ENCODE measurements at regions not wholly inside any gene's neighbourhood (a gene's known extent, or its start where the extent isn't known, plus 50 kb on each side); places are given as distances from the start of the nearest gene placed in this dataset.
"Not testable (repeated sequence)": the region's sequence is repeated elsewhere in the genome, so short reads cannot be mapped to it uniquely, and the experiment has no call there.

DNA sequence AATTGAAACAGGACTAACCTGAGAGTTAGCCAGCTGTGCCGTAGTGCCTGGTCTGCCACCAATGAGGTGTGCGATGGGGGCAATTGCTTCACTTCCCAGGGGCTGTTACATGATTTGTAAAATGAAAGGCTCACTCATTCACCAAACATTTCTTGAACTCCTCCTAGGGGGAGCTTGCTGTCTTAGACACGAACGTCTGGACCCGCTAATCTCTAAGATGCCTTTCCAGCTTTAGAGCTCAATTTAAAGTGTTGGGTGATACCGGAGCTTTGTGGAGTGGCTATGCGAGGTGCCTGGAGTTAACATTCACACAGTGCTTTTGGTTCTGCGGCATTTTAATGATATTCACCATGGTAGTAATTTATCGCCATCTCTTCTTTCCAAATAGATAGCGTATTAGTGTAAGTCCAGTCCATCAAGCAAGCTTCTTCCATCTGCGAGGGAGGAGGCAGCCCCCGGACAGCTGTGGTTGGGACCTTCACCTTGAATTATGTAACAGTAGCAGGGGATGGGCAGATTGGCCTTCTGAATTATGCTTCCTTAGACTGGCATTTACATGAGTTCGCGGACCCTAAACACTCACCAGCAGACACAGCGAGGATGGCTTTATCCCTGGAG lies 179.9 kb downstream of the ADSS2 start:
- no peak for DNase-seq

DNA sequence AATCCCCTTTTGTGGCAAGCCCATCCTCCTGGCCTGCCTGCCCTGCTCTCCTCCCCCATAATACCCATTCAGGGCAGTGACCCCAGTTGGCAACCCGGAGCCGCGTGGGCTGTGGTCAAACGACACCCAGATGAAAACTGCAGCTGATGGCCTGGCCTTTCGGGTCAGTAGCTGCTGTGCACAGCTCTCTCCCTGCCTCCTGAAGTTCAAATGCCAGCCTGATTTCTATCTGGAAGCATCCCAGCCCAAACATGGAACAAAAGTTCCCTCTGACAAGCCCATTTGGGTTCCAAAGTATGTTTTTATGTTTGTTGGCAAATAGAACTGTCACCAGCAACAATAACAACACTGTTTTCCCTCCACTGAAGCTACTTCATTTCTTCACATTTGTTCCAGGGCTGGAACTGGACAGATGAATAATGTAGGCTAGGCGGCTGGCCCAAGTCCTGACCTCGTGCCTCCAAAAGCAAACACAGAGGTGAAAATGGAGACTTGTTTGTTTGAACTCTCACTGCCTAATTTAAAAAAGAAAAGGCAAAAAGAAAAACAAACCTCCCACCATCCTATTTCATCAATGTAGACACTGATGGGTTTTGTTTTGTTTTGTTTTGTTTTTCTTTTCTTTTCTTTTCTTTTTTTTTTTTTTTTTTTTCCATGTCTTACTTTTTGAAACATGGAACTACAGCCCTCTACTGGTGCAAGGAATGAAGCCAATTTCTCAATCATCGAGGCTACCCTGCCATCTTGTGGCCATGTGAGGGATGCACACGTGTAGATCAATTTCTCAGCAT lies 179.0 kb downstream of the ADSS2 start:
- peak; percentile 80 for DNase-seq

DNA sequence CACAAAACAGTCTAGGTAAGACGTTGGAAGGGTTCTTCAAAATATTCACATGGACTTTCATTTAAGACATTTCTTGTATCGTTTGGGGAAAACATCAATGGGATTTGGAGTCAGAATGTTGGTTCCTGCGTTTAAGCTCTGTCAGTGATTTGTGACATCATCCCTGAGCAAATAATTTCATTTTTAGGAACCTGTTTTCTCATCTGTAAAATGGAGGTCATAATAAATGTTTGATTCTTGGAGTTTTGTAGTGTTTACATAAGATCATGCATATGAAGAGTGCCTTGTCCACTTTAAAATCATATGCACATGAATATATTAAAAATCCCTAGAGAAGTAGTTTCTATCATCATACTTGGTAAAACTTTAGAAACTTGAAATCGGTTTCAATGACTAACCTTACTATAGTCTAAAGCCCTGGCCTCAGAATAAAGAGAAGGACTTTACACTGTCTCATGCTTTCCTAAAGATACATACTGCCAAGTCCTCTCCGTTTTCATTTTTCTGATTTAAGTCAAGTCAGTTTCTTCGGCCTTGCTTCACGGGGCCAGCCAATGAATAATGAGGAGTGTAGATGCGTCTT lies 178.4 kb downstream of the ADSS2 start:
- DNase-seq, result no peak

DNA sequence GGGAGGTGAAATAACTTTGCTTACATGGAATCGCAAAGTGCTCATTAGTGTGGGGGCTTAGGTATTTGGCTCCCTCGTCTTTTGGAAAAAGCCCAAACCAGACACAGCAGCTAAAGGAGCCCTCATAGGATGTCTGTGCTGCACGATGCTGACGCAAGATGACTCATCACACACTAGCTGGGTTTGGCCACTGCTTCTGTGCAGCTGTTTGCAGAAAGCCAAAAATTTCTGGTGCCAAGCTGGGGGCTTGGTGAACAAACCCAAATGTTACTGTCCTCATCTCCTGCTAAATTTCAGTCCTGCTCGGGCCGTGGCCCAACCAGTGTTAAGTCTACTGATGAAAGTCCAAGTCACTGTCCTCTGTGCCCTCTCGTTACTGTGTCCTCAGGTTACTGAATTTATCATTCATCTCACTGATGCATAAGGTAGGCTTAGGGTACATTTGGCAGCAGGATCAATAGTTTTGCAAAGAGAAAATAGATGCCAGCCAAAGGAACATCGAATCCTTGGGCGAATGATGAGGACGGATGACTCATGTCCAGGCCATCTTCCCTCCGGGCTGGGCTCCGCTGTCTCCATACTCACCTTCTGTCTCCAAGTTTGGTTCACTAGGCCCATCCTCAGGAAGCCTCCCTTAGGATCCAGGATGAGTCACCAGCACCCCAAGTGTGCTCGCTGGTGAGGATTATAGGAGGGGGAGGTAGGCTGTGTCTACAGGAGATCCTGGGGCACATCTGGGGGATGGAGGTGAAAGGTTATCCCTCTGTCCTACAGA lies 177.7 kb downstream of the ADSS2 start:
- DNase-seq, result no peak

DNA sequence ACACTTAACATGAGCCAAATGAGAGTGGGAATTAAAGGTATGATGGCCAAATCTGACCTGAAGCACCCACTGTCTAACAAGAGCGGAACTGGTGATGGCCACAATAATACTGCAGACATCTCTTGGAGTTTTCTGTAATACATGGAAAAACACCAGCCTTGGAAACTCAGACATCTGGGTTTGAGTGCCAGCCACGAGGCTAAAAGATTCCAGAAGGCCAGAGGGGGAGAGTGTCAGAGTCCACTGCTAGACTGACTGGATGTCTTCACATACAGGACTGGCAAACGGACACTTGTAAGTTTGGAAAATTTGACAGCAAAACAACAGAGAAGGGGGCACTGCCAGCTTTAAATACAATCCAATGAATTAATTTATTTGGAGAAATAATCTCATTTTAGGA lies 175.1 kb downstream of the ADSS2 start:
- no peak for DNase-seq

DNA sequence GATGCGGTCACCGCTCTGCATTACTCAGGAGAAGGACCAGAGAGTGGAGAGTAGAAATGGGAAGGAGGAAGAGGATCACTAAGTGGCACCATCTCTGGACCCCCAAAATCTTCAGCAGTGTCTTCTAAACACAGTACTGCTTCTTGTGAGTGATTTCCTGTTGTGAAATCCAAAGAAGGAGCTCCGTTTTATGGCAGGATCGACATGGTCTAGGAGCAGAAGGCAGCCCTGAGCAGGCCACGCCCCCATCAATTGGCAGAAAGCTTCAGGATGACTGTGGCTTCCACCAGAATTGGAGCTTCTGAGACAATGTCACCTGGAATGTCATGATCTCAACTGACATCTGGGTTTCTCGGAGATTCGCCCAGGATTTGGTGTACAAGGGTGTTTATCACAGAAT lies 171.5 kb downstream of the ADSS2 start:
- DNase-seq, result no peak

DNA sequence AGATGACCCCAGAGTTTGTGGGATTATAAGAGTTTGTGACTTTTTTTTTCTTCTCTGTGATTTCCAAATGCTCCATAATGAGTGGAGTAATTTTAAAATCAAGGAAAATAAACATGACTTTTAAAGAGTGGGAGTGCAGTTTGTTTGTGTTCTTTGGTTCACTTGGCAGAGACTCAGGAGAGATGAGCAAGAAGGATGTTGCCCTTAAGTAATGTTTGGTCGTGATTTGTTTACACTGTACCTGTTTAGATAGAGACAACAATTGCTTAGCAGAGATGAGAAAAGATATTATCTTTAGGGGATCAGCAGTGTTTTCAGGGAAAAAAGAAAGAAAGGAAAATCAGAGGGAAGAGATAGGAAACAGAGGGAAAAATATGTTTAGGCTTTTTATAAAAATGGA lies 170.8 kb downstream of the ADSS2 start:
- no peak for DNase-seq

DNA sequence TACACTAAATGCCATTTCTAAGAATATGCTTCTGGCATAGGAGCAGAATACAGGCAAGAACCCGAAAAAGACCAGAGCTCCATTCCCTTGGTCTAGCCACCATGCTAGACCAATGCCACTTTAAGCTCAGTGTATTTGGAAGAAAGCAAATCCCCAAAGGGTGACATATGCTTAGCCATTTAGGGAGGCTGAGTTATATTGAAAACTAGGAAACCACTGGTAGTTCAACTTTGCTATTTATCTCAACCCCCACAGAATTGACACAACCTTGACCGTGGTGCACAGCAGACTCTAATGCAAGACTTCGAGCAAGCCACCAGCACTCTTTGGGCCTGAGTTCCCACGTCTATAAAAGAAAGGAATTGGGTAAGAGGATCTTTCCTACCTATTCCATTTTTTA lies 167.9 kb downstream of the ADSS2 start:
- no peak for DNase-seq

DNA sequence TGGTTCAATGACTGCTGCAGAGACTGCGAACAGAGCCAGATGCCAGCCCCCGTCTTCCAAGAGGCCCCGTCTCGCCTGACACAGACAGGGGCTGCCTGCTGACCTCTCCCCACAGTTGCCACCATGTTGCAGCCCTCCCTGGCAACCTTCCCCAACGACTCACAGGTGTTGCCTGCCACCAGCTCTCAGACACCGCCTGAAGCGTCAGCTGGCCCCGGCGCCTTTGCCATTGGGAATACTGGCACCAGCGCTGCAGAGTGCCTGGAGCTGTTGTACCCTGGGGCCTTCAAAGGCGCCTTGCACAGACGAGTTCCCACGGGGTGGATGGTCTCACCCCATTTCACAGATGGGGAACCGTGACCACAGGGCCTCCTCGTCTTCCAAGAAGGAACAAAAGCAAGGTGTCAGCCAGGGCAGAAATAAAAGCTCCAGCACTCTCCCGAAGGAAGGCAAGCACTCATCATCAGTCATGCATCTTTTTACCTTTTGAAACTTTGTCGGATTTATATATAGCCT lies 167.0 kb downstream of the ADSS2 start:
- no peak for DNase-seq

DNA sequence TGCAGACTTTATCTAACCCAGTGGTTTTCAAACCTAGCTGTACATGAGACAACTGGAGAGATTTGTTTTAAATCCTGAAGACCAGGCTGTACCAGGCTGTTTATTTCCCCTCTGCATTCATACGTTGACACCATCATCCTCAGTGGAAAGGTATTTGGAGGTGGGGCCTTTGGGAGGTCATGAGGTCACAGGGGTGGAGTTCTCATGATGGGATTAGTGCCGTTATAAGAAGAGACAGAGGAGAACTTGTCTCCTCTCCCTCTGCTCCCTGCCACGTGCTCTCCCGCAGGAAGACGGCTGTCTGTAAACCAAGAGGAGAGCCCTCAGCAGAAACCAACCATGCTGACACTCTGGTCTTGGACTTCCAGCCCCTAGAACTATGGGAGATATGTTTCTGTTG lies 165.4 kb downstream of the ADSS2 start:
- no peak for DNase-seq

DNA sequence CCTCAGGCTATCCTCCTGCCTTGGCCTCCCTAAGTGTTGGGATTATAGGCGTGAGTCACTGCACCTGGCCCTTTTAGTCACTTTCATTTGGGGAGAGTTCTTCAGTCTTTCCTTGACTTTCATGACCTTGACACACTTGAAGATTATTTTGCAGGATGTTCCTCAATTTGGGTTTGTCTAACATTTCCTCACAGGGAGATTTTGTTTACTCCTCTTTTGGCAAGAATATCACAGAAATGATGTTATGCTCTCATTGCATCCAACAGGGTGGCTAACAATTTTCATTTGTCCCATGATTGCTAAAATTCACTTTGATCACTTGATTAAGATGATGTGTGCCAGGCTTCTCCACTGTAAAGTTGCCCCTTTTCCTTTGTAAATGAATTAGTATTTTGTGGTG lies 164.0 kb downstream of the ADSS2 start:
- no peak for DNase-seq

DNA sequence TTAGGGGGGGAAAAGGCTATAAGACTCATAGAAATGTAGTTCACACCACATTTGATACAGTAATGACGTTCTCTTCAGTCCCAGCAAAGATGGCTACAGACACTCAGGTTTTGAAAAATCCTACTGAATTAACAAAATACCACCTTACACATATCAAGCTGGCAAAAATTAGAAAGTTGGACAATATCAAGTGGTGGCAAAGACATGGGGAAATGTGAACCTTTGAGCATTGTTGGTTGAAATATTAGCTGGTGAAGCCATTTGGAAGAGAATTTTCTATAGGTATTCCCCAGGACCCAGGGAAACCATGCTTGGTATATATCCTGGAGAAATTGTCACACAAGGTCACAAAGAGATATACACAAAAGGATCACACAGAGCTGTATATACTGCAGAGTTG lies 163.0 kb downstream of the ADSS2 start:
- DNase-seq, result no peak

DNA sequence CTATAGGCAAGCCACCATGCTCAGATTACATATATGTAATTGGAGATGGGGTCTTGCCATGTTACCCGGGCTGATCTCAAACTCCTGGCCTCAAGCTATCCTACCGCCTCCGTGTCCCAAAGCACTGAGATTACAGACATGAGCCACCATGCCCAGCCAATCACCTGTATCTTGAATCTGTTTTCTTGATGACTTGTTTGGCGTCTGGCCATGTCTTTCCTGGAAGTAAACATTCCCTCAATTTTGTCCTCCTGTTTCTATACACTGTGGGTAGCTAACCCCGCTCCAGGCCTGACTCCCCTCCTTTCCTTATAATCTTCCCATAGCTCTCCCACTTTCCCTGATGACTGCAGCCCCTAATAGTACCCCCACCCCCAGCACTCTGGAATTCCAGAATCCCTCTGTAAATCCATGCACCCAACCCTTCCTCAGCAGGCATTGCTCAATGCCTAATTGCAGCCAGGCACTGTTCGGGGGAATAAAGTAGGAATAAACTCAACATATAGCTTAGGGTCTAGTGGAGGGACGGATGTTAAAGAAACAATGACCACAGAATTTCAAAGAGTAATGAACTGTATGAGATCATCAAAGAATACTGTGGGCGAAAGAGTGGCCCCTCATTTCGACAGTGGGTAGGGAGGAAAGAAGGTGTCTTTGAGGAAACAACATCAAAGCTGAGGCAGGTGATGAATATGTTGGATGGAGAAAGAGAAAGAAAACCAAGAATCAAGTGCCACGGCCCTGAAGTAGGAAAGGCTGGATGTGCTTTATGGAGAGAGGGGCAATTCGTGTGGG lies 161.5 kb downstream of the ADSS2 start:
- no peak for DNase-seq

DNA sequence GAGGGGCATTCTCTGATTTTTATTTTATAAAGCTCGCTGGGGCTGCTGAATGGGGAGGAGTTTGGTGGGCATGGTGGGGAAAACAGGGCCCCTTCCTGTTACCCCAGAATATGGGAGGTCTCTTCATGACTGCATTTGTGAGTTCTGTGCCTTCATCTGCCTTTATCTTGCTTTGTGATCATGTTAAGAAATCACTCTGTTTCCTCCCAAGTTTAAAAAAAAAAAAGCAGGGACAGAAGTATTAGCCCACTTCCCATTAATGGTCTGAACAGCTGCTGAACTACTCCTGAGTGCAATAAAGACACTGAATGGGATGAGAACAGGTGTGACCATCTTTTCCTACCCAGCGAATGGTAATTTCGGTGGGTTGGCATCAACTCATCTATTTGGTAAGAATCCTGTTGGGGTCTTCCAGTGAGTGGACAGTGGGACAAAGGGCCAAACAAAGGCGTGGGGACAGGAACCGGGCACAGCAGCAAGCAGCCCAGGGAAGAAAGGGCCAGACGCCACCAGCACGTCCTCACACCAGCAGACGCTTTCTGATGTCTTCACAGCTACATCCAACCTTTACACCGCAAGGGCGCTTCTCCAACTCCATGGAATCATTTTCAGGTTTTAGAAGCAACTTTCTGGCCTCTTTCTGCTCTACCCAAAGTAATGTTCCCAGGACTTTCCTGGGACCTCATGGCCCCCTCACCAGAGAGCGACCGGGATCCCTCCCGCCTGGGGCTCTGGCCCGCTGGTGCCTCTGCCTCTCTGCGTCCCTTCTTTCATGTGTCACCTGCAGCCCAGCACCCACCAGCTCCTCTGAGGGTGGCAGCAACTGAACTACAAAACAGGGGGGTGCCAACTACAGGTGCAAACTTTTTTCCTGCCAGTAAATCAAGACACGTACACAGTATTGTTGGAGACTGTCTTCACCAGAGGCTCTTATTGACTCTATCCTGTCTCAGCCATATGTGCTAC lies 160.2 kb downstream of the ADSS2 start:
- DNase-seq, result no peak

DNA sequence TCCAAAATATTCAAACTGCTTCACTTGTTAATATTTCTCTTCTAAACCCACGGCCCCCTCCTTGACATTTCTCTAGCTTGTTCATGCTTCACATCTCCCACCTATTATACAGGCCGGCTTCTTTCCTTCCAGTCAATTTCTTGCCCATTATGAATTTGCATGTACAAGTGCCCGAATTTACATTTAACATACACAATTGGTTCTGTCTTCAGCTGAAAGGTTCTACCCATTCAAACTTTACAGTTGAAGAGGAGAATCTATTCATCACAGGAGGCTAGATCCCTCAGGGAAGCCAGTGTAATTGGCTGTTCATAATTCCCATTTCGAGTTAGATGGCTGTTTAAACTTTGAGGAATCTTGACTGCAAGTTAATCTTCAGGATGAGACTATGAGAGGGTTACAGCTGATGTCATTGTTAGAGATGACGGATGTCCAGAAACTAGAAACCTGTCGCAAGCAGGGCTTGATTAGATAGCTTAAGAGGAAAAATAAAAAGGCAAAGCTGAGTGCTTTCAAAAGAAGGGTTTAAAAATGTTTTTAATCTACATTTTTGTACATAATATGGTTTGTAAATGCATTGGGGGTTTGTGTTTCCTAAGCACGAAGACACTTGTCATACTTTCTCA lies 157.0 kb downstream of the ADSS2 start:
- no peak for DNase-seq

DNA sequence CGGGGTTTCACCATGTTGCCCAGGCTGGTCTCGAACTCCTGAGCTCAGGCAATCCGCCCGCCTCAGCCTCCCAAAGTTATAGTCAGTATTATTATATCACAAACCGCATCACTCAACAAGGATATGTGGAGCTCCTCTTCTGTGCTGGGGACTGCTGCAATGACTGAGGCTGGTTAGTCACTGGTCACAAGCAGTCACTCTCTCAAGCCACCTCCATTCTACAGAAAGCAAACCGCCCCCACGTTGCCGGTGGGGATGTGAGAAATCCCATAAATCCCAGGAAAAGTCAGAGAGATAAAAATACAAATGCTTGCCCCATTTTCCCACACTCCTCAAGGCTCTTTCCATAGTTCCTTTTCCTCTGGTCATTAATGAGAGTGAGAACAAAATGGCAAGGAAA lies 155.7 kb downstream of the ADSS2 start:
- no peak for DNase-seq

DNA sequence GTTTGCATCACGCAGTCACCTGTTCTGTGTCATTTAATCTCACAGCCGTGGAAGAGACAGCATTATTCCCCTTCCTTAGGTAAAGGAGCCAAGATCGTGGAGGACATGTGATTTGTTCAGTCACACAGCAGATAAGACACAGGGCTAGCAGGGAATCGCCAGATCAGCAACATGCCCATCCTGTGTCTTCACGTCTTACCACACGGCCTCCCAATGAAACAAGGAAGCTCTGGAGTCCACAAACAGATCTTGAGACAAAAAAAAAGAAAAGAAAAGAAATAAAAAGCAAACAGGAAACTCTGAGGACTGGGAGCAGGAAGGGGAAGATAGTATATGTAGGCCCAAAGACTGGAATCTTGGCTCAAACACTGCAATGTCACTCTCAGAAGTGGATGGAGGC lies 155.3 kb downstream of the ADSS2 start:
- no peak for DNase-seq

DNA sequence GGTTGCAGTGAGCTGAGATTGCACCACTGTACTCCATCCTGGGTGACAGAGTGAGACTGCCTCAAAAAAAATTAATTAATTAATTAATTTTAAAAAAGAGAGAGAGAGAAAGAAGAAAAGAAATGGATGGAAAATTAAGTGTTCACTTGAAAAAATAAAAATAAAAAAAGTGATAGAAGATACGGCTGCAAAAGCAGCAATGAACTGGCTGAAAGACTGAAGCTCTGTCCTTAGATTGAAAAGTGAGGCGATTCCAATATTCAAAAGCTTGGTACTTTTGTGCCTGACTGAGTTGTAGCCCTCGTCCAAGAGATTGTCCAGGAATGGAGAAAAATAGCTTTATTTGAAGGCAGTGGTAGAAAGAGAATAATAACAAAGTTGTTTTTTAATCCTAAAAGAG lies 154.6 kb downstream of the ADSS2 start:
- no peak for DNase-seq

DNA sequence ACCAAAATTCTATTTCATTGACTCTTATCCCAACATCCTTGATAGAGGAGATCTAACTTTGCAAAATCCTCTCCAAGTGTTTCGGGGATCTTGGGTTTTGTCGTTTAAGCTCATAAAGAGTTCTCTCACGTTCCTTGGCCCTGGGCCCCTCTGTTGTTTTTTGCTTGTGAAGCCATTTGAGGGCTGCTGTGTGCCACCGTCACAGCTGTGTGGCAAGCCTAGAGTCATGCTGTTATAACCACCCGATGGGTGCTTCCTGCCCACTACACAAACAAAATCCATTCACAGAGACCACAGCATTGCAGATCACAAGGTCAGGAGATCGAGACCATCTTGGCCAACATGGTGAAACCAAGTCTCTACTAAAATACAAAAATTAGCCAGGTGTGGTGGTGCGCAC lies 154.1 kb downstream of the ADSS2 start:
- DNase-seq, result no peak

DNA sequence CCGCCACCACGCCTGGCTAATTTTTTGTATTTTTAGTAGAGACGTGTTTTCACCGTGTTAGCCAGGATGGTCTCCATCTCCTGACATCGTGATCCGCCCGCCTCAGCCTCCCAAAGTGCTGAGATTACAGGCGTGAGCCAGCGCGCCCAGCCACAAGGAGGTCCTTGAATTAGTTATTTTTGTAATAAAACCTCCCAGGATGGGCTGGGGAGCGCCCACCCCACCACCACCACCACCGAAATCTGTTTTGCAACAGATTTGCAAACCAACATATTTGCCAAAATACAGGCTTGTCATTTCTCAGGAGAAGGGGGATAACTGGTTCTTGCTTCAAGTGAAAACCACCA lies 151.7 kb downstream of the ADSS2 start:
- not testable (repeated sequence) for DNase-seq

DNA sequence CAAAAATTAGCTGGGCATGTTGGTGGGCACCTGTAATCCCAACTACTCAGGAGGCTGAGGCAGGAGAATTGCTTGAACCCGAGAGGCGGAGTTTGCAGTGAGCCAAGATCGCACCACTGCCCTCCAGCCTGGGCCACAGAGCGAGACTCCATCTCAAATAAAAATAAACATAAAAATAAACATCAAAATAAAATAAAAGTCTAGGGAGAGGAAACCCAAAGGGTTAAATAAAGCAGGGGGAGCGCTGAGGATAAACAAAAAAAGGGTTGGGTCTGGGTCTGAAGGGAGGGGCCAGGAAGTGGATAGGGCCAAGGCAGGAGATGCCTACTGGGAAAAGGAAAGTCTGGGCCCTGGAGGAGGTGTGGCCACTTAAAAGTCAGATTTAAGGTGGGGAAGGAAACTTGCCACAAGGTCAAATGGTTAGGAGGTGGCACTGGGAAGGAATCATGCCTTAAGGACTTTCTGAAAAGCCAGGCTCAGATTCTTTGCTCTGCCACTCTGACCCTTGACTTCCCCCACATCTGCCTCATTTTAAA lies 150.0 kb downstream of the ADSS2 start:
- DNase-seq, result no peak

Measured in CD4-positive, alpha-beta T cell treated with Interleukin-12 subunit alpha and Interleukin-12 subunit beta, for 1 hour (primary cell).